Cardiac muscle cell (in vitro differentiated cells and primary cell): ENCODE measurements at regions not wholly inside any gene's neighbourhood (a gene's known extent, or its start where the extent isn't known, plus 50 kb on each side); places are given as distances from the start of the nearest gene placed in this dataset.
A peak's percentile ranks its signal among the peaks of the same experiment; 100 is the strongest.

Experiments used
- DNase-seq, 2 donors: peaks; one replicate each; pipeline versions ENCODE4 v3.0.0 to v3.0.0-alpha.2; 2010 to 2017; ENCODE audit warnings: low read depth in 1 of 2, low spot score in 1 of 2
- H3K27ac ChIP-seq: fragments of 200-600 bp; sonication (generic); 2 replicates; pipeline ENCODE4 v1.5.1; 2016
- H3K27me3 ChIP-seq: fragments of 200-600 bp; sonication (generic); 2 replicates; pipeline ENCODE4 v1.6.0; 2016; ENCODE audit warnings: control low read depth
- H3K36me3 ChIP-seq: fragments of 200-600 bp; sonication (generic); 2 replicates; pipeline ENCODE4 v1.5.1; 2016; ENCODE audit warnings: control low read depth
- H3K4me1 ChIP-seq: fragments of 200-600 bp; sonication (generic); 2 replicates; pipeline ENCODE4 v1.8.1; 2017; ENCODE audit warnings: low read depth, mild to moderate bottlenecking, mixed run types
- H3K4me3 ChIP-seq: fragments of 200-600 bp; sonication (generic); 2 replicates; pipeline ENCODE4 v1.5.1; 2016; ENCODE audit warnings: mild to moderate bottlenecking
- H3K9me3 ChIP-seq: fragments of 200-600 bp; sonication (generic); 2 replicates; pipeline ENCODE4 v1.5.1; 2017; ENCODE audit warnings: low read depth, mild to moderate bottlenecking, control low read depth
- CTCF ChIP-seq: IDR thresholded peaks from 2 replicates; pipeline ENCODE4 v1.5.1; 2012; ENCODE audit warnings: low read depth, mild to moderate bottlenecking, low read length

GRCh38 chr4:181677621-181678020 lies 565.6 kb upstream of the TENM3 start:
- no peaks in the 10 kb centered on the region for H3K9me3 ChIP-seq
- H3K27ac ChIP-seq = no peak overlapping the region
- no peaks in the 10 kb centered on the region for H3K27me3 ChIP-seq
- DNase-seq = no peak
- H3K4me3 ChIP-seq = no peak overlapping the region
- no peaks in the 10 kb centered on the region for H3K36me3 ChIP-seq
- no peak for TF ChIP-seq CTCF
- no peaks in the 10 kb centered on the region for H3K4me1 ChIP-seq

GRCh38 chr4:181679754-181680153 lies 563.4 kb upstream of the TENM3 start:
- H3K27me3 ChIP-seq = no peaks in the 10 kb centered on the region
- H3K4me3 ChIP-seq = no peak overlapping the region
- DNase-seq = no peak
- no peak for TF ChIP-seq CTCF
- H3K27ac ChIP-seq = no peak overlapping the region
- no peaks in the 10 kb centered on the region for H3K4me1 ChIP-seq
- H3K9me3 ChIP-seq = no peaks in the 10 kb centered on the region
- no peaks in the 10 kb centered on the region for H3K36me3 ChIP-seq

- Histone ChIP-seq H3K27me3 (no peaks in the 10 kb centered on the region), H3K4me3 (no peak overlapping the region), H3K36me3 (no peaks in the 10 kb centered on the region), H3K4me1 (no peaks in the 10 kb centered on the region), H3K9me3 (no peaks in the 10 kb centered on the region), H3K27ac (no peak overlapping the region)
- no peak for TF ChIP-seq CTCF
- no peak for DNase-seq
Observed at GRCh38 chr4:181682367-181683047, 560.7 kb upstream of the TENM3 start.

- Histone ChIP-seq H3K36me3 (no peaks in the 10 kb centered on the region), H3K27me3 (no peaks in the 10 kb centered on the region), H3K9me3 (no peaks in the 10 kb centered on the region), H3K4me1 (no peaks in the 10 kb centered on the region), H3K4me3 (no peak overlapping the region), H3K27ac (no peak overlapping the region)
- TF ChIP-seq CTCF = no peak
- DNase-seq = peak in 1 of 2 donors; percentile 61
Observed at GRCh38 chr4:181684310-181684709, 558.9 kb upstream of the TENM3 start.

- no peak for DNase-seq
- Histone ChIP-seq H3K4me1 (no peaks in the 10 kb centered on the region), H3K36me3 (no peaks in the 10 kb centered on the region), H3K9me3 (no peaks in the 10 kb centered on the region), H3K27ac (no peak overlapping the region), H3K27me3 (no peaks in the 10 kb centered on the region), H3K4me3 (no peak overlapping the region)
- no peak for TF ChIP-seq CTCF
Observed at GRCh38 chr4:181685461-181685860, 557.7 kb upstream of the TENM3 start.

GRCh38 chr4:181685911-181686310 lies 557.3 kb upstream of the TENM3 start:
- H3K9me3 ChIP-seq = no peaks in the 10 kb centered on the region
- no peak for TF ChIP-seq CTCF

More at GRCh38 chr4:181685911-181686310, 557.3 kb upstream of the TENM3 start:
- H3K4me3 ChIP-seq = no peak overlapping the region
- H3K4me1 ChIP-seq = no peaks in the 10 kb centered on the region
- peak in 1 of 2 donors; percentile 68 for DNase-seq
- no peaks in the 10 kb centered on the region for H3K36me3 ChIP-seq
- H3K27ac ChIP-seq = no peak overlapping the region
- no peaks in the 10 kb centered on the region for H3K27me3 ChIP-seq
